Sciatic nerve (tissue), 2 donors: ENCODE measurements at regions not wholly inside any gene's neighbourhood (a gene's known extent, or its start where the extent isn't known, plus 50 kb on each side); places are given as distances from the start of the nearest gene placed in this dataset.
A peak's percentile ranks its signal among the peaks of the same experiment; 100 is the strongest.

ENCODE experiments used
- ATAC-seq: fragments of 200-7000 bp; cut with Tn5 transposase; one replicate; pipeline ENCODE4 v1.9.1; 2020; ENCODE audit warnings: mild to moderate bottlenecking, moderate library complexity
- DNase-seq: peaks from one replicate; pipeline ENCODE4 v3.0.0-alpha.2; 2020; ENCODE audit warnings: low spot score
- intact Hi-C: fragments of 100-400 bp; cut with DNase I; formaldehyde crosslinking; loops from one replicate; pipeline ENCODE4 v1.14.2; 2022
- donor health status: DM: no; HTN: no; CAD: no.
- donor health status: DM: no; HTN: no; CAD: no.

DNA sequence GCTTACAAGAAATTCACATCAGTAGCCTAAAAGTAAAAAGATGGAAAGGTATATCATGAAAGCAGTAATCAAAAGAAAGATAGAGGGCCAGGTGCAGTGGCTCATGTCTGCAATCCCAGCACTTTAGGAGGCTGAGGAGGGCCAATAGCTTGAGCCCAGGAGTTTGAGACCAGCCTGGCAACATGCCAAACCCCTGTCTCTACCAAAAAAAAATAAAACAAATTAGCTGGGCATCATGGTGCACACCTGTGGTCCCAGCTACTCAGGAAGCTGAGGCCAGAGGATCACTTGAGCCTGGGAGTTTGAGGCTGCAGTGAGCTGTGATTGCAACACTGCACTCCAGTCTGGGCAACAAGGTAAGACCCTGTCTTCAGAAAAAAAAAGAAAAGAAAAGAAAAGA, 55.5 kb downstream of the GSPT2 start:
- intact Hi-C loops: no loop called here
- no peak for DNase-seq
- no peak for ATAC-seq

DNA sequence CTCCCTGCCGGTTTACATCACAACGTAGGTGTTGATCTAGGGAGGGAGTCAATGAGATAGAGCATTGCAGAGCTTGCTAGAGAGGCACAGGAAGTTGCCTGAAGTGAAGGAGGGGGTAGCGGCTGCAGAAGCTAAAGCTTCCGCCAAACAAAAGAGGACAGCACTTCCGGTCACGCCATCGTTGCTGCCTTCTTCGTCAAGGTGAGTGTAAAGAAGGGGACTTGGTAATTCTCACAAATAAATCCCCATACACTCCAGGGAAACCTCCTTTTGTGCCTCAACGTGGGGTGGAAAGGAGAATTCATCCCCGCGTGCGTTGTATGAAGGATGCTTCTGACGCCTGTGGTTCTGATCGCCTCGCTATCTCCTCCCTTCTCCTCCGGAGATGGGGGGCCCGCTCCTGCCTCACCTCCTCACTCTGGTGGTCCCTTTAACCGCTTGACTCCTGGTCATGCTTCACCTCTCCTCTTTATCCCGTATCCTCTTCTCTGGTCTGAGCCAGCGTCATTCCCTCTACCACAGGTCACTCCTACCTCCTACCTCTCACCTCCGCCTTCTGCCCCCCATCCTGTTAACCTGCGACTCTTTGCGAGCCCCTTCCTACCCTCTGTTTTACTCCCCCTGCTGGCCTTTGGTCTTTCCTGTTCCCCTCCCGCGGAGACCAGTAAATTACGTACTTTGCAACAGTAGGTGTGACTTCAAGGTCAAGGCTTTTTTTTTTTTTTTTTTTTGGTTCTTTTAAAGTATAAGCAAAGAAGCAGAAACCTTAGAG, 59.9 kb downstream of the GSPT2 start:
- no peak for DNase-seq
- peak; percentile 78 for ATAC-seq

DNA sequence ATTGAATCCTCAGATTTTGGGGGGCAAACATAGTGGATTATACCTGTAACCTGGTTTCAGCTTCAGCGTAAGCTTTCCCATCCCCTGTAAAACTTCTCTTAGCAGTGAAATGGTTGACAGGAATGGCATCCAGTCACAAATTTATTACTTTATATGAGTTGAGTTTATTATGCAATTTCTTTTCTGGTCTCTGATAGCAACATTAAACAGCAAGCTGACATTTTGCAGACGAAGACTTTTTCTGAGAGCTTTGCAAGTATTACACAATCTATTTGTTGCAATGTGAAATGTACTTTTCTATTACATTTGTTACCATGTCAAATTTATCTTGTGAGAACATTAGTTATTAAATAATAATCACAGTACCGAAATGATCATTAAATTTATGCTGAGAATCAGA, 60.6 kb downstream of the GSPT2 start:
- intact Hi-C loops: no loop called here
- no peak for DNase-seq

More for the DNA sequence above, 59.9 kb downstream of the GSPT2 start:
- intact Hi-C loops: no loop called here

DNA sequence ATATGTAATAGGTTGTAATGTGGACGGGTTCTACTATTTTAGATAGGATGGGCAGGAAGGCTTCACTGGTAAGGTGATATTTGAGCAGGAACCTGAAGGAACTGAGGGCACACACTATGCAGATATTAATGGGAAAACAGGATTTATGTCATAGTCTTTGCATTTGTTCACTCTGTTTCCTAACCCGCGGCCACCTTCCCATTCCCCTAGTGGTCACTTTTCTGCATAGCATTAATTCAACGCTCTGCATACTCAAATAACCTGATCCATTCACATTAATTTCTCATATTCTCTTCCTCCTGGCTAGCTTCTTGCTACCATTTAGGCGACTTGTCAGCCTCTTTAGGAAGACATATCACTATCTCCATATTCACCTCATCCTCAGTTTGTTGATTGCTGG, 61.5 kb downstream of the GSPT2 start:
- intact Hi-C loops: no loop called here

More for the DNA sequence above, 60.6 kb downstream of the GSPT2 start:
- no peak for ATAC-seq

DNA sequence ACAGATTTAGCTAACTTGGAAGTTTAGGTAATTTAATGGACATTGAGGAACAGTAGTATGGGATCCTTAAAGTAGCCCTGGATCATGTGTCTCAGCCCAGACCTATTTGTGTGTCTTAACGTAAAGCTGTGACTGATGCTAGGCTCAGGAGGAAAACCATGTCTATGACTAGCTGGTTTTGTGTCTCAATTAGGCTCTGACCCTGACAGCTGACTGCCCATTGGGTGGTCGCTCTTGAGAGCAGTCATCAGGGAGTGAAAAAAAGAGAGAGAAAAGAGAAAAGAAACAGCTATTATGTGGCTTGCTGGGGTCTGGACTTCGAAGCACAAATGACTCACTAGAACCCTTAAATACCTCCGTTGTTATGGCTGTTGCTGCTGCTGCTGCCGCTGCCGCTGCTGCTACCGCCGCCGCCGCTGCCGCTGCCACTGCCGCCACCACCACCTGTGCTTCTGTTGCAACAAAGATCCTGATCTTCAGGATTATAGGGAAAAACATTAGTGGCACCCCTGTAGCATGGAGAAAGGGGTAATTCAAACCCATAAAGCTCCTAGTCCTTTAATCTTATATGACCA, 70.7 kb downstream of the GSPT2 start:
- intact Hi-C loops: no loop called here
- ATAC-seq (no peak), DNase-seq (no peak)

More for the DNA sequence above, 61.5 kb downstream of the GSPT2 start:
- ATAC-seq (no peak), DNase-seq (no peak)

DNA sequence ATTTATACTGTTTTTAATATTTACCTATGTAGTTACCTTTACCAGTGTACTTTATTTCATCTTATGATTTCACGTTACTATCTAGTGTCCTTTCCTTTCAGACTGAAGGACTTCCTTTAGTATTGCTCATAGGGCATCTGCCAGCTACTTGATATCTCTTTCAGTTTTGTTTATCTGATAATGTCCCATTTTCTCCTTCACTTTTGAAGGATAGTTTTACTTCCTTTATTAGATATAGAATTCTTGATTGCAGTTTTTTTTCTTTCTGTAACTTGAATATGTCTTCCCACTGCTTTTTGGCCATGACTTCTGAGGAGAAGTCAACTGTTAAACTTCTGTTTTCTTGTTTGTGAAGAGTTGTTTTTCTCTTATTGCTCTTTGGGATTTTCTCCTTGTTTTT, 69.4 kb upstream of the MAGED1 start:
- intact Hi-C loops: no loop called here
- DNase-seq (no peak), ATAC-seq (no peak)

DNA sequence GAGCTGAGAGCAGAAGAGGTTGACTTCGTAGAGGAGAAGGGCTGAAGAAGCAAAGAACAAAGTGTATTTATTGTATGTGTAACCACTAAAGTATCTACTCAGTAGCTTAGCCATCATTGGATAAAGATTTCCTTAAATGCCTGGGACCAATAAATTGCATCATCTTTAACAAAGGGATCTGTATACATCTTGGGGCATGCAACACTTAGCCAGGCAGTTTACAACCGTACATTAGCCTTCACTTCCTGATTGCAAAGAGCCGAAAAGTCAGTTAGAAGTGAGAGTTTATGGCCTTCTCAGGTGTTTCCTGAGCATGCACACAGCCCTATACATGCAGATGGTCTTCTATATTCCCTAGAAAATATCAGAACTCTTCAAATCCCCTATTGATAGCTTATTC, 68.0 kb upstream of the MAGED1 start:
- no peak for ATAC-seq
- intact Hi-C loops: no loop called here

DNA sequence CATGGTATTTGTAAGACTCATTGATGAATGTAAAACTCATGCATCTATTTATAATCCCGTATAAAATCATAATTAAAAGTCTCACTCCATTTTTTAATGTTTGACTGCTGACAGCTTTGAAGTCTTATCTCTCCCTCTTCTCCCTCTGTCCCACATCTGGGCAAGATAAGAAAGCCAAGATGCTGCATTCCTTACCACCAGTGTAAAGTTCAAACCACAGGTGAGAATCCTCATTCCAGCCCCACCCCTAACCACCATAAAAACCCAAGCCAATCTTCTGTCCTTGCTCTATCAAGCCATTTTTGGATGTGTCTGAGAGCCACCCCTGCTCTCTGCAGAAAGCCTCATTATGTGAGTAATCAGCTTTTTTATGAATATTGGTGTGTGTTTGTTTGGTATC, 59.3 kb upstream of the MAGED1 start:
- intact Hi-C loops: no loop called here
- DNase-seq: no peak
- ATAC-seq: no peak

More for the DNA sequence above, 68.0 kb upstream of the MAGED1 start:
- DNase-seq: no peak

DNA sequence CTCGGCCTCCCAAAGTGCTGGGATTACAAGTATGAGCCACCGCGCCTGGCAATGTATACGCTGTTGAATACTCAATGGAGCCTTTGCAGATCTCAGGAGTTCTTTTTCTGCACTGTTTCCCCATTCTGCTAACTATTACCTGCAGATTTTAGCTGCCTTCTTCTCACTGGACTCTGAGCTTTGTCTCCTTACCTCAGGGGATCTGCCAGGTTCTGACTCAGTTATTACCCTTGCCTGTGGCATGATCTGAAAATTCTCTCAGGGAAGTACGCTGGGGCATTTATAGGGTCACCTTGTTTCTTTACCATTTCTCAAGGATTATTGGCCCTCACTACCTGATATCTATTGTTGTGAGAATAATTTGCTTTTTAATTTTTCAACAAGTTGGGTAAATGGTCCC, 56.6 kb upstream of the MAGED1 start:
- intact Hi-C loops: no loop called here
- no peak for DNase-seq
- ATAC-seq: no peak

DNA sequence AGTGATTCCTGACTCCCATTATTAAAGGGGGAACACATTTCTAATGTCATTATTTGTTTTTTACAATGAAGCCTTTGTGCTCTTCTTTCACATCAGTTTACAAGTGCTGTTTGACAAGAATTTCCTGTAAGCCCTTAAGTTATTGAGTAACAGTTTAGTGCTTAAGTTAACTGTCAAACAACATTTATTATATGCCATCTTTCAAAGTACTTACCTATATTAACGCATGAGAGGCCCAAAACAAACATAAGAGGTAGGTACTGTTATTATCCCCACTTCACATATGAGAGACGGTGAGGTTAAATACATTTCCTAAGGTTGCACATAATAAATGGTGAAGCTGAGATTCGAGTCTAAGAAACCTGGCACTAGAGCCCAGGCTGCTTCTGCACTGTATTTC, 56.0 kb upstream of the MAGED1 start:
- ATAC-seq: no peak
- DNase-seq: no peak
- intact Hi-C loops: no loop called here

DNA sequence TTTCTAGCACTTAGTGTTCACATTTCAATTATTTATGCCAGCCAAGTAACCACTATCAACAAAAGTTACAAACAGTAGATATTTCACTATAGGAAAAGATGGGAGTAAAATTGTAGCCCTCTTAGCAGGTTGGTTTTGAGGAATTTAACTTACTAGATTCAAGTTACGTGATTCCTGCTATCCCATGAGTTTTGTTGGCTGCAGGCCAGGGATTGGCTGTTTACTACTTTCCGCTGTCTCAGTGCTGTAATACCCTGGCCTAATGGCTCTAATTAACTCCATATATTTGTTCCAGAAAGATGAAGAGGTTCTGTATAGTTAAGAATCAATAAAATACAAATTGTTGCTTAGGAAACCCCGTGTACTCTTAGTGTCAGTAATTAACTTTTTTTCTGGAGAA, 55.5 kb upstream of the MAGED1 start:
- peak; percentile 67 for ATAC-seq
- peak; percentile 82 for DNase-seq
- intact Hi-C loops: no loop called here
